ENCODE measurements at regions not wholly inside any gene's neighbourhood (a gene's known extent, or its start where the extent isn't known, plus 50 kb on each side); places are given as distances from the start of the nearest gene placed in this dataset.

GRCh38 chr3:40978442-40978841 lies 220.9 kb upstream of the CTNNB1 start:
- H3K27ac ChIP-seq (replicated peaks): no peak overlapping the region
- no peaks in the 10 kb centered on the region for H3K27me3 ChIP-seq (ENCODE audit: insufficient read depth, poor library complexity, severe bottlenecking)
- no peak for TF ChIP-seq CTCF (IDR thresholded peaks at IDR 0.05; ENCODE audit: insufficient read depth, low read length)
- no peak for TF ChIP-seq REST (IDR thresholded peaks at IDR 0.05; ENCODE audit: insufficient replicate concordance, low read depth)
- TF ChIP-seq SPI1 (IDR thresholded peaks at IDR 0.05; ENCODE audit: borderline replicate concordance, low read depth): no peak
- no peak for TF ChIP-seq POLR2AphosphoS5 (IDR thresholded peaks at IDR 0.05; ENCODE audit: low read depth)
- TF ChIP-seq GABPA (IDR thresholded peaks at IDR 0.05; ENCODE audit: low read depth): no peak
- no peak for DNase-seq (ENCODE audit: low read depth in 1 of 2, low spot score in 1 of 2)
- no peak overlapping the region for H3K4me3 ChIP-seq (replicated peaks; ENCODE audit: insufficient read depth, low read length)

- TF ChIP-seq CTCF (IDR thresholded peaks at IDR 0.05; ENCODE audit: insufficient read depth, low read length): no peak
- TF ChIP-seq GABPA (IDR thresholded peaks at IDR 0.05; ENCODE audit: low read depth): no peak
- no peak for TF ChIP-seq POLR2AphosphoS5 (IDR thresholded peaks at IDR 0.05; ENCODE audit: low read depth)
- no peak for TF ChIP-seq SPI1 (IDR thresholded peaks at IDR 0.05; ENCODE audit: borderline replicate concordance, low read depth)
- TF ChIP-seq REST (IDR thresholded peaks at IDR 0.05; ENCODE audit: insufficient replicate concordance, low read depth): no peak
- no peak overlapping the region for H3K27ac ChIP-seq (replicated peaks)
- no peak overlapping the region for H3K4me3 ChIP-seq (replicated peaks; ENCODE audit: insufficient read depth, low read length)
- DNase-seq (ENCODE audit: low read depth in 1 of 2, low spot score in 1 of 2): no peak
- peaks cover 2% of the 10 kb centered on the region for H3K27me3 ChIP-seq (ENCODE audit: insufficient read depth, poor library complexity, severe bottlenecking)
Observed at GRCh38 chr3:40979962-40980361, 219.3 kb upstream of the CTNNB1 start.

- TF ChIP-seq GABPA (IDR thresholded peaks at IDR 0.05; ENCODE audit: low read depth) (no peak), REST (IDR thresholded peaks at IDR 0.05; ENCODE audit: insufficient replicate concordance, low read depth) (no peak), SPI1 (IDR thresholded peaks at IDR 0.05; ENCODE audit: borderline replicate concordance, low read depth) (no peak), CTCF (IDR thresholded peaks at IDR 0.05; ENCODE audit: insufficient read depth, low read length) (no peak), POLR2AphosphoS5 (IDR thresholded peaks at IDR 0.05; ENCODE audit: low read depth) (no peak)
- DNase-seq (ENCODE audit: low read depth in 1 of 2, low spot score in 1 of 2): no peak
- no peak overlapping the region for H3K4me3 ChIP-seq (replicated peaks; ENCODE audit: insufficient read depth, low read length)
- H3K27ac ChIP-seq (replicated peaks): no peak overlapping the region
- peaks cover 2% of the 10 kb centered on the region for H3K27me3 ChIP-seq (ENCODE audit: insufficient read depth, poor library complexity, severe bottlenecking)
Observed at GRCh38 chr3:40980467-40980866, 218.8 kb upstream of the CTNNB1 start.
